Transverse colon (tissue), 4 donors: ENCODE measurements at regions not wholly inside any gene's neighbourhood (a gene's known extent, or its start where the extent isn't known, plus 50 kb on each side); places are given as distances from the start of the nearest gene placed in this dataset.

Source experiments
- DNase-seq: peaks from one replicate; pipeline ENCODE4 v3.0.0-alpha.2; 2019
- H3K27ac ChIP-seq, 4 donors: fragments of 200-600 bp; sonication (generic); 2 replicates each; pipeline ENCODE4 v1.5.1; 2016 to 2018; ENCODE audit warnings: inconsistent platforms in 4 of 4
- H3K27me3 ChIP-seq: fragments of 200-600 bp; sonication (generic); 2 replicates; pipeline ENCODE4 v1.5.1; 2017; ENCODE audit warnings: inconsistent platforms
- H3K36me3 ChIP-seq, 4 donors: fragments of 200-600 bp; sonication (generic); 2 replicates each; pipeline ENCODE4 v1.5.1; 2017 to 2019; ENCODE audit warnings: inconsistent platforms in 4 of 4
- H3K4me1 ChIP-seq, 4 donors: fragments of 200-600 bp; sonication (generic); 2 replicates each; pipeline ENCODE4 v1.5.1; 2017 to 2020; ENCODE audit warnings: inconsistent platforms in 4 of 4
- H3K4me3 ChIP-seq, 4 donors: fragments of 200-600 bp; sonication (generic); 1 replicate in 1 of 4; 2 replicates in 3 of 4; pipeline versions ENCODE4 v1.5.1 to v1.6.1; 2017 to 2019; ENCODE audit warnings: inconsistent platforms in 4 of 4
- H3K9me3 ChIP-seq, 2 donors: fragments of 200-600 bp; sonication (generic); 2 replicates each; pipeline ENCODE4 v1.5.1; 2017 to 2019; ENCODE audit warnings: inconsistent platforms in 2 of 2
- CTCF ChIP-seq, 5 experiments: fragments of 200-600 bp in 3 of 5; fragments of 450-650 bp in 2 of 5; sonication (generic) in 3 of 5; IDR thresholded peaks; 1 replicate in 2 of 5; 2 replicates in 3 of 5; pipeline ENCODE4 v1.5.1; 2016 to 2017; ENCODE audit warnings: antibody characterized with exemption in 5 of 5, inconsistent platforms in 3 of 5, mild to moderate bottlenecking in 2 of 5, moderate library complexity in 1 of 5
- EP300 ChIP-seq: sonication (generic); formaldehyde crosslinking; IDR thresholded peaks from one replicate; pipeline ENCODE4 v1.6.1; 2017; ENCODE audit warnings: antibody characterized with exemption, low read depth
- POLR2A ChIP-seq: fragments of 450-650 bp; IDR thresholded peaks from one replicate; pipeline ENCODE4 v1.6.1; 2016; ENCODE audit warnings: antibody characterized with exemption, mild to moderate bottlenecking, moderate library complexity
- POLR2AphosphoS5 ChIP-seq, 3 donors: sonication (generic); formaldehyde crosslinking; IDR thresholded peaks; one replicate each; pipeline ENCODE4 v1.6.1; 2016; ENCODE audit warnings: antibody characterized with exemption in 3 of 3
- WGBS, 2 donors: methylation state at CpG; one replicate each; pipeline ENCODE4 v1.1.5; 2018; ENCODE audit warnings: low coverage in 1 of 2; 5-methylcytosine and 5-hydroxymethylcytosine counted together
- in situ Hi-C, 4 donors: fragments of 200-750 bp; cut with MboI; loops; one replicate each; pipeline versions ENCODE4 v1.15.0 to v1.15.1; 2017; ENCODE audit warnings: low sequenced_read_pairs in 3 of 4, low pct_ligation_motif_present in 1 of 4, low pct_unique_long_range_greater_than_20kb in 1 of 4
- intact Hi-C: fragments of 100-400 bp; cut with DNase I; formaldehyde crosslinking; loops from one replicate; pipeline ENCODE4 v1.15.1; 2023; ENCODE audit warnings: low total_unique reads

- Histone ChIP-seq H3K27ac (no peak overlapping the region), H3K36me3 (no peaks in the 10 kb centered on the region), H3K27me3 (no peaks in the 10 kb centered on the region), H3K4me3 (no peak overlapping the region), H3K4me1 (no peaks in the 10 kb centered on the region), H3K9me3 (no peaks in the 10 kb centered on the region)
- no peak for TF ChIP-seq CTCF (IDR thresholded peaks at IDR 0.05)
- no peak for TF ChIP-seq POLR2AphosphoS5 (IDR thresholded peaks at IDR 0.05)
- no peak for TF ChIP-seq EP300
- no peak for TF ChIP-seq POLR2A
- in situ Hi-C loops: no loop called here
- intact Hi-C loops: no loop called here
- DNase-seq: no peak
These were observed 1040.9 kb downstream of the AGBL1 start for GRCh38 chr15:87120555-87120954.

- Histone ChIP-seq H3K27ac (no peak overlapping the region), H3K36me3 (no peaks in the 10 kb centered on the region), H3K4me3 (no peak overlapping the region), H3K9me3 (no peaks in the 10 kb centered on the region), H3K27me3 (no peaks in the 10 kb centered on the region), H3K4me1 (no peaks in the 10 kb centered on the region)
- intact Hi-C loops (no loop called here), in situ Hi-C loops (no loop called here)
- TF ChIP-seq CTCF (IDR thresholded peaks at IDR 0.05) (no peak), EP300 (no peak), POLR2A (no peak), POLR2AphosphoS5 (IDR thresholded peaks at IDR 0.05) (no peak)
- 66 to 70% methylated on average over 3 to 4 of the region's 4 CpGs for WGBS, 2 donors
- DNase-seq: no peak
These were observed 1039.2 kb downstream of the AGBL1 start for GRCh38 chr15:87118846-87119245.

- no peaks in the 10 kb centered on the region for H3K4me1 ChIP-seq
- no peaks in the 10 kb centered on the region for H3K9me3 ChIP-seq
- H3K27me3 ChIP-seq: no peaks in the 10 kb centered on the region
- intact Hi-C loops (no loop called here), in situ Hi-C loops (no loop called here)
- TF ChIP-seq CTCF (IDR thresholded peaks at IDR 0.05) (no peak), POLR2AphosphoS5 (IDR thresholded peaks at IDR 0.05) (no peak), POLR2A (no peak), EP300 (no peak)
- 38 to 41% methylated on average over 1 to 3 of the region's 3 CpGs for WGBS, 2 donors
- H3K4me3 ChIP-seq: no peak overlapping the region
- no peaks in the 10 kb centered on the region for H3K36me3 ChIP-seq
- DNase-seq: no peak
- H3K27ac ChIP-seq: no peak overlapping the region
These were observed 1038.8 kb downstream of the AGBL1 start for GRCh38 chr15:87118435-87118834.

- Histone ChIP-seq H3K4me1 (no peaks in the 10 kb centered on the region), H3K9me3 (no peaks in the 10 kb centered on the region), H3K27ac (no peak overlapping the region), H3K36me3 (no peaks in the 10 kb centered on the region), H3K27me3 (no peaks in the 10 kb centered on the region), H3K4me3 (no peak overlapping the region)
- WGBS, 2 donors: 63 to 73% methylated on average over 1 of the region's 1 CpG
- no peak for TF ChIP-seq POLR2A
- TF ChIP-seq POLR2AphosphoS5 (IDR thresholded peaks at IDR 0.05): no peak
- no peak for DNase-seq
- in situ Hi-C loops (no loop called here), intact Hi-C loops (no loop called here)
These were observed 1036.1 kb downstream of the AGBL1 start for GRCh38 chr15:87115795-87116194.

GRCh38 chr15:87099916-87100315, 1020.2 kb downstream of the AGBL1 start:
- TF ChIP-seq EP300: no peak
- no peak for TF ChIP-seq POLR2AphosphoS5 (IDR thresholded peaks at IDR 0.05)
- no peak for TF ChIP-seq POLR2A
- TF ChIP-seq CTCF (IDR thresholded peaks at IDR 0.05): no peak
- Histone ChIP-seq H3K9me3 (peaks cover 0 to 11% of the 10 kb centered on the region in 2 donors), H3K27ac (no peak overlapping the region), H3K4me3 (no peak overlapping the region), H3K4me1 (no peaks in the 10 kb centered on the region), H3K27me3 (no peaks in the 10 kb centered on the region), H3K36me3 (no peaks in the 10 kb centered on the region)
- 94 to 95% methylated on average over 2 to 3 of the region's 3 CpGs for WGBS, 2 donors
- in situ Hi-C loops (loop anchor here in 1 of 4 donors (25.0 kb wide), 1 partner anchor 538 kb away; no protein-coding TSS in a partner anchor), intact Hi-C loops (no loop called here)
- DNase-seq: no peak
